K562 (cell line): ENCODE measurements at regions not wholly inside any gene's neighbourhood (a gene's known extent, or its start where the extent isn't known, plus 50 kb on each side); places are given as distances from the start of the nearest gene placed in this dataset.

ENCODE experiments used
- ATAC-seq: fragments of 200-7000 bp; cut with Tn5 transposase; 3 replicates; pipeline ENCODE4 v1.9.1; 2020; ENCODE audit warnings: moderate library complexity
- BruUV-seq: library from RNA; stranded (reverse); fragments of 400-500 nt; replicated peaks from 2 replicates; lab custom pipeline; 2021; lab: Mats Ljungman, UMichigan
- CTCF ChIA-PET: fragments of 300-600 bp; formaldehyde crosslinking; extraction: SDS; loops from one replicate; lab custom pipeline; 2021; ENCODE audit warnings: low intra/inter-chr PET ratio; lab: Yijun Ruan, JAX
- POLR2A ChIA-PET: fragments of 300-600, 350-650 bp; sonication (Branson Sonifier 250); formaldehyde crosslinking; extraction: SDS; loops from one replicate; lab custom pipeline; 2021; ENCODE audit warnings: antibody characterized with exemption, inconsistent platforms; lab: Yijun Ruan, JAX
- DNase-seq, 4 experiments: peaks; one replicate each; pipeline versions ENCODE4 v3.0.0 to v3.0.0-alpha.2; 2011 to 2018; ENCODE audit warnings: low spot score in 3 of 4, mixed read lengths in 3 of 4; ENCODE audit errors: extremely low read depth in 1 of 4
- FAIRE-seq: peaks from 2 replicates; lab custom pipeline; 2011; peaks lifted over from hg19 to GRCh38; lab: Jason Lieb, UNC
- H2AFZ ChIP-seq: 2 replicates; pipeline ENCODE4 v1.6.0; 2011; ENCODE audit warnings: low read depth, low read length, control low read depth, inconsistent platforms
- H3K27ac ChIP-seq: fragments of 200-600 bp; 3 replicates; pipeline ENCODE4 v1.8.0; 2011; ENCODE audit warnings: low read depth, mild to moderate bottlenecking, control low read depth, inconsistent platforms, low read length, moderate library complexity, mixed read lengths; ENCODE audit errors: extremely low read depth
- H3K27me3 ChIP-seq, 2 experiments: fragments of 300-600 bp in 1 of 2; 2 replicates in 1 of 2; 3 replicates in 1 of 2; pipeline versions ENCODE4 v1.6.0 to v1.8.0; 2011; ENCODE audit warnings: inconsistent platforms in 2 of 2, low read length in 2 of 2, mild to moderate bottlenecking in 1 of 2, mixed read lengths in 1 of 2, moderate library complexity in 1 of 2; ENCODE audit not compliant: control insufficient read depth in 2 of 2, insufficient read depth in 2 of 2
- H3K36me3 ChIP-seq: fragments of 300-600 bp; 3 replicates; pipeline ENCODE4 v1.8.0; 2011; ENCODE audit warnings: mild to moderate bottlenecking, low read length, inconsistent platforms; ENCODE audit not compliant: control insufficient read depth, insufficient read depth
- H3K4me1 ChIP-seq, 2 experiments: fragments of 200-600 bp in 1 of 2; replicated peaks in 1 of 2; 2 replicates in 1 of 2; 3 replicates in 1 of 2; pipeline versions ENCODE4 v1.5.1 to v1.8.0; 2011; ENCODE audit warnings: inconsistent platforms in 2 of 2, low read length in 2 of 2, mild to moderate bottlenecking in 1 of 2, mixed read lengths in 1 of 2, moderate library complexity in 1 of 2; ENCODE audit not compliant: control insufficient read depth in 2 of 2, insufficient read depth in 2 of 2
- H3K4me2 ChIP-seq: 2 replicates; pipeline ENCODE4 v1.6.1; 2011; ENCODE audit warnings: low read length, control low read depth, inconsistent platforms, mixed read lengths; ENCODE audit not compliant: insufficient read depth
- H3K4me3 ChIP-seq: fragments of 200-600 bp; sonication (generic), shearing (Covaris generic); 2 replicates; pipeline ENCODE4 v1.5.1; 2016; ENCODE audit warnings: control low read depth, inconsistent platforms
- H3K79me2 ChIP-seq: fragments of 200-600 bp; 3 replicates; pipeline ENCODE4 v1.8.0; 2011; ENCODE audit warnings: low read length, inconsistent platforms; ENCODE audit not compliant: control insufficient read depth, insufficient read depth
- H3K9ac ChIP-seq, 2 experiments: 2 replicates each; pipeline versions ENCODE4 v1.6.0 to v1.6.1; 2011; ENCODE audit warnings: low read depth in 2 of 2, low read length in 2 of 2, control low read depth in 1 of 2, inconsistent platforms in 1 of 2, mild to moderate bottlenecking in 1 of 2, mixed read lengths in 1 of 2; ENCODE audit not compliant: insufficient read depth in 1 of 2
- H3K9me1 ChIP-seq: one replicate; pipeline ENCODE4 v1.6.0; 2011; ENCODE audit warnings: inconsistent platforms, mild to moderate bottlenecking, low read length, moderate library complexity; ENCODE audit not compliant: control insufficient read depth, insufficient read depth
- H3K9me3 ChIP-seq: replicated peaks from 2 replicates; pipeline ENCODE4 v1.5.1; 2011; ENCODE audit warnings: low read depth, low read length, inconsistent platforms; ENCODE audit not compliant: control insufficient read depth, insufficient read depth
- H4K20me1 ChIP-seq: replicated peaks from 2 replicates; pipeline ENCODE4 v1.6.1; 2011; ENCODE audit warnings: low read length, inconsistent platforms, mixed read lengths; ENCODE audit not compliant: control insufficient read depth, insufficient read depth
- CEBPG ChIP-seq, 3 experiments: fragments of 200-800 bp in 1 of 3; sonication (Bioruptor generic) in 1 of 3; sonication (generic) in 1 of 3; formaldehyde crosslinking in 1 of 3; IDR thresholded peaks in 2 of 3; conservative IDR thresholded peaks in 1 of 3; 2 replicates each; pipeline versions ENCODE4 v1.6.1 to v1.8.0; 2016 to 2022; ENCODE audit warnings: missing compliant biosample characterization in 2 of 3, missing genetic modification characterization in 2 of 3, mild to moderate bottlenecking in 1 of 3, missing genetic modification reagents in 1 of 3
- CREM ChIP-seq: IDR thresholded peaks from 2 replicates; pipeline ENCODE4 v1.6.1; 2014; ENCODE audit warnings: antibody characterized with exemption, low read depth
- MCM7 ChIP-seq, 2 experiments: fragments of 450-650 bp; IDR thresholded peaks; 2 replicates each; pipeline ENCODE4 v1.6.1; 2016 to 2018
- POLR2B ChIP-seq: fragments of 450-650 bp; IDR thresholded peaks from 2 replicates; pipeline ENCODE4 v1.6.1; 2018; ENCODE audit warnings: low read depth; ENCODE audit not compliant: partially characterized antibody
- SMAD1 ChIP-seq: fragments of 150-350 bp; IDR thresholded peaks from 2 replicates; pipeline ENCODE4 v1.6.1; 2014; ENCODE audit warnings: low read length, low read depth; ENCODE audit not compliant: partially characterized antibody
- YY1 ChIP-seq, 3 experiments: IDR thresholded peaks; 2 replicates each; pipeline ENCODE4 v1.6.1; 2011; ENCODE audit warnings: low read length in 2 of 3, mild to moderate bottlenecking in 2 of 3, moderate library complexity in 2 of 3, borderline replicate concordance in 1 of 3, control low read depth in 1 of 3, low read depth in 1 of 3; ENCODE audit not compliant: insufficient read depth in 3 of 3, insufficient replicate concordance in 2 of 3, control insufficient read depth in 1 of 3, insufficient read length in 1 of 3; ENCODE audit errors: extremely low read depth in 1 of 3
- ZBTB7A ChIP-seq: IDR thresholded peaks from 2 replicates; pipeline ENCODE4 v1.6.1; 2011; ENCODE audit warnings: low read depth, mild to moderate bottlenecking, low read length, moderate library complexity, borderline replicate concordance; ENCODE audit not compliant: control insufficient read depth
- ZNF12 ChIP-seq: sonication (generic); formaldehyde crosslinking; IDR thresholded peaks from 2 replicates; pipeline ENCODE4 v1.4.0; 2020; ENCODE audit warnings: mild to moderate bottlenecking, missing genetic modification reagents
- ZNF197 ChIP-seq: fragments of 200-800 bp; sonication (Bioruptor generic); IDR thresholded peaks from 2 replicates; pipeline ENCODE4 v1.6.1; 2016; ENCODE audit warnings: low read depth, missing genetic modification characterization, missing compliant biosample characterization
- ZNF707 ChIP-seq: fragments of 250-450 bp; sonication (Bioruptor Pico); conservative IDR thresholded peaks from 2 replicates; pipeline ENCODE4 v1.8.0; 2022; ENCODE audit warnings: inconsistent platforms, mild to moderate bottlenecking, moderate library complexity
- ZNF76 ChIP-seq: fragments of 250-450 bp; sonication (Bioruptor Pico); IDR thresholded peaks from 2 replicates; pipeline ENCODE4 v1.4.0; 2020; ENCODE audit warnings: mild to moderate bottlenecking, moderate library complexity, borderline replicate concordance
- ZSCAN29 ChIP-seq: fragments of 450-650 bp; IDR thresholded peaks from 2 replicates; pipeline ENCODE4 v1.6.1; 2017
- WGBS: fragments of 100-300 bp; shearing (Covaris generic); methylation state at CpG from one replicate; pipeline ENCODE4 v1.1.6; 2016; ENCODE audit warnings: low coverage, mixed read lengths; ENCODE audit not compliant: insufficient coverage; ENCODE audit errors: missing lambda C conversion rate; 5-methylcytosine and 5-hydroxymethylcytosine counted together
- in situ Hi-C: fragments of 300-500 bp; cut with MboI; formaldehyde crosslinking; loops from 4 replicates; pipeline ENCODE4 v1.15.0; 2018; ENCODE audit warnings: inconsistent platforms, mixed read lengths
- intact Hi-C: fragments of 100-400 bp; cut with micrococcal nuclease; formaldehyde crosslinking; loops from 2 replicates; pipeline ENCODE4 v1.14.2; 2022

DNA sequence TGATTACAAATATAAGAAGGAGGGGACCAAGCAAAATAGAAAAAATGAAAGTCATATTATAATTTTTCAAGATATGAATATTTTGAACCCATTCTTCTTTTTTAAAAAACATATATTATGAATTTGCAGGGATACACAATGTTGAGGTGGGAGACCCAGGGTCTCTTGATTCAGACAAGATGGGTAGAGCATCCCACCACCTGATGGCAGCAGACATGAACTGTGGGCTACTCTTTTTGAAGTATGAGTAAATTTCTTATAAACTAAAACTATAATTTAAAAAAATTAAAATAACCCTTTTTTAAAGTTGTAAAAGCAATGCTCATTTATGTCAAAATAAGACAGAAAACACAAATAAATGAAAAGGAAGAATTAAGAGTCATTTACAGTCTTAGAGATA is 202.7 kb upstream of the PRICKLE1 start:
- BruUV-seq, result no TSS peak
- no peak overlapping the region for H3K4me3 ChIP-seq
- ATAC-seq (no peak), FAIRE-seq (no peak), DNase-seq (no peak)
- H3K79me2 ChIP-seq, result no peaks in the 10 kb centered on the region
- no peaks in the 10 kb centered on the region for H3K27me3 ChIP-seq
- H3K36me3 ChIP-seq, result no peaks in the 10 kb centered on the region
- CTCF ChIA-PET, result no interaction called here
- H4K20me1 ChIP-seq, result no peaks in the 10 kb centered on the region
- TF ChIP-seq ZNF12 (CRISPR knock-in tag) (no peak), MCM7 (IDR thresholded peaks at IDR 0.05) (no peak), SMAD1 (no peak), ZNF707 (CRISPR knock-in tag) (no peak), YY1 (IDR thresholded peaks at IDR 0.05; ENCODE audit: borderline replicate concordance in 1 of 3, control insufficient read depth in 1 of 3, extremely low read depth in 1 of 3, insufficient read depth in 3 of 3, insufficient read length in 1 of 3, insufficient replicate concordance in 2 of 3, low read depth in 1 of 3, low read length in 2 of 3) (no peak), CREM (no peak)
- TF ChIP-seq, all 486 proteins: peak for 0
- no peak overlapping the region for H3K4me2 ChIP-seq
- H3K4me1 ChIP-seq, result no peaks in the 10 kb centered on the region
- intact Hi-C loops, result no loop called here
- no peak overlapping the region for H3K27ac ChIP-seq
- POLR2A ChIA-PET, result no interaction called here
- no peaks in the 10 kb centered on the region for H3K9me3 ChIP-seq
- H3K9ac ChIP-seq, result no peak overlapping the region
- H3K9me1 ChIP-seq, result no peaks in the 10 kb centered on the region
- in situ Hi-C loops, result no loop called here
- H2AFZ ChIP-seq, result no peak overlapping the region

DNA sequence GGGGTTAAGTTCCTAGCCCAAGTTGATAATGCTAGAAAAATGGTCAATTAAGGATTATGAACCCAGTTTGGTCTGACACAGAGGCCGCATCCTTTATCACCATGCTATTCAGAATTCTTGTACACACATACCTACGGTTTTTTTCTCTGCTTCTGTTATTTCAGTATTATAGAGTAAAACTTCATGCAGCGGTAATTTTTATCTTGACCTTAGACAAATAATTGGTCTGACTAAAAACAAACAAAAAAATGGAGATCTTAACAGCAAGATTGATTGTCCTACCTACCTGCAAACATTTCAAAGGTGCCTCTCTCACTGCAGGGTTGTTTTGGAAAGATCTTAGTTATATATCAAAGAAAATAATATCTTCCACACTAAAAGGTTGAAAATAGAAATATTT is 201.9 kb upstream of the PRICKLE1 start:
- Histone ChIP-seq H3K4me2 (no peak overlapping the region), H3K9ac (no peak overlapping the region), H3K27me3 (no peaks in the 10 kb centered on the region), H3K36me3 (no peaks in the 10 kb centered on the region), H3K9me3 (no peaks in the 10 kb centered on the region), H3K4me1 (no peaks in the 10 kb centered on the region), H3K4me3 (no peak overlapping the region), H2AFZ (no peak overlapping the region), H3K9me1 (no peaks in the 10 kb centered on the region), H3K27ac (no peak overlapping the region), H4K20me1 (no peaks in the 10 kb centered on the region), H3K79me2 (no peaks in the 10 kb centered on the region)
- ChIA-PET CTCF (no interaction called here), POLR2A (no interaction called here)
- no peak for DNase-seq
- no peak for ATAC-seq
- FAIRE-seq, result peak; percentile 19
- in situ Hi-C loops (no loop called here), intact Hi-C loops (no loop called here)
- WGBS, result 4% methylated on average over 3 of the region's 3 CpGs
- BruUV-seq, result no TSS peak
- no peak for TF ChIP-seq ZNF76 (CRISPR knock-in tag)
- TF ChIP-seq ZNF197, result no peak
- TF ChIP-seq CEBPG (CRISPR knock-in tag; IDR thresholded peaks at IDR 0.05), result no peak
- no peak for TF ChIP-seq CEBPG (tag; conservative IDR thresholded peaks at IDR 0.05 in 1 of 2, IDR thresholded peaks at IDR 0.05 in 1 of 2)
- TF ChIP-seq POLR2B, result no peak
- no peak for TF ChIP-seq ZBTB7A
- TF ChIP-seq ZSCAN29, result no peak
